SU-DHL-6 (cell line): ENCODE measurements at regions not wholly inside any gene's neighbourhood (a gene's known extent, or its start where the extent isn't known, plus 50 kb on each side); places are given as distances from the start of the nearest gene placed in this dataset.

Experiments used
- H2AFZ ChIP-seq: fragments of 200-600 bp; sonication (generic); 2 replicates; pipeline ENCODE4 v1.6.1; 2014; ENCODE audit warnings: low read depth, mild to moderate bottlenecking, moderate library complexity, mixed read lengths, antibody characterized with exemption, low read length; ENCODE audit not compliant: severe bottlenecking
- H3F3A ChIP-seq: fragments of 200-600 bp; shearing (Covaris generic); 2 replicates; pipeline ENCODE4 v1.6.0; 2016; ENCODE audit warnings: antibody characterized with exemption, mild to moderate bottlenecking; ENCODE audit not compliant: insufficient read depth
- H3K27ac ChIP-seq: fragments of 200-600 bp; sonication (generic); 2 replicates; pipeline ENCODE4 v1.5.1; 2016; ENCODE audit warnings: low read depth, mild to moderate bottlenecking, low read length, moderate library complexity, mixed read lengths
- H3K27me3 ChIP-seq: fragments of 200-600 bp; sonication (generic), shearing (Covaris generic); 2 replicates; pipeline ENCODE4 v1.6.0; 2014; ENCODE audit warnings: mild to moderate bottlenecking, low read length
- H3K36me3 ChIP-seq: fragments of 200-600 bp; sonication (generic); 2 replicates; pipeline ENCODE4 v1.6.1; 2014; ENCODE audit warnings: mild to moderate bottlenecking, low read length, mixed read lengths
- H3K4me2 ChIP-seq: fragments of 300-600, 200-600 bp; shearing (Covaris generic), sonication (generic); 2 replicates; pipeline ENCODE4 v1.6.0; 2014; ENCODE audit warnings: low read length, low read depth, mild to moderate bottlenecking; ENCODE audit not compliant: poor library complexity, severe bottlenecking
- H3K4me3 ChIP-seq: fragments of 200-600 bp; sonication (generic); 2 replicates; pipeline ENCODE4 v1.5.1; 2014; ENCODE audit warnings: antibody characterized with exemption, low read length, mild to moderate bottlenecking, mixed read lengths; ENCODE audit not compliant: insufficient read depth, poor library complexity, severe bottlenecking
- H3K79me2 ChIP-seq: fragments of 200-600 bp; sonication (generic); 2 replicates; pipeline ENCODE4 v1.6.1; 2014; ENCODE audit warnings: mild to moderate bottlenecking, low read length, moderate library complexity; ENCODE audit not compliant: insufficient read depth
- H3K9ac ChIP-seq: fragments of 200-600 bp; sonication (generic); 2 replicates; pipeline ENCODE4 v1.7.0; 2014; ENCODE audit warnings: mild to moderate bottlenecking, low read length
- H3K9me2 ChIP-seq: fragments of 200-600 bp; sonication (generic); replicated peaks from 2 replicates; pipeline ENCODE4 v1.6.1; 2014; ENCODE audit warnings: low read length; ENCODE audit not compliant: insufficient read depth
- H3K9me3 ChIP-seq: fragments of 200-600 bp; sonication (generic); 2 replicates; pipeline ENCODE4 v1.6.1; 2014; ENCODE audit warnings: low read length, mixed read lengths; ENCODE audit not compliant: insufficient read depth
- H4K20me1 ChIP-seq: fragments of 200-600 bp; sonication (generic); 2 replicates; pipeline ENCODE4 v1.6.1; 2014; ENCODE audit warnings: low read depth, mild to moderate bottlenecking, antibody characterized with exemption, low read length, moderate library complexity, mixed read lengths
- CTCF ChIP-seq: fragments of 200-600 bp; sonication (generic); IDR thresholded peaks from one replicate; pipeline ENCODE4 v1.5.1; 2017; ENCODE audit warnings: antibody characterized with exemption, mild to moderate bottlenecking, low read length, moderate library complexity; ENCODE audit not compliant: insufficient read depth, poor library complexity, severe bottlenecking
- EZH2phosphoT487 ChIP-seq: fragments of 200-600 bp; sonication (generic), shearing (Covaris generic); conservative IDR thresholded peaks from 2 replicates; pipeline ENCODE4 v1.6.1; 2018; ENCODE audit warnings: mild to moderate bottlenecking, antibody characterized with exemption, low read length, moderate library complexity, mixed read lengths

- Histone ChIP-seq H3K9me2 (no peaks in the 10 kb centered on the region), H3K27ac (no peak overlapping the region), H3K79me2 (no peaks in the 10 kb centered on the region), H3K4me2 (no peak overlapping the region), H3K36me3 (no peaks in the 10 kb centered on the region), H4K20me1 (no peaks in the 10 kb centered on the region), H3K9ac (no peak overlapping the region), H2AFZ (no peak overlapping the region), H3K27me3 (no peaks in the 10 kb centered on the region), H3K4me3 (no peak overlapping the region), H3K9me3 (0 out of 2 replicates have a peak, but pooled peaks cover 6% of the 10 kb centered on the region), H3F3A (no peaks in the 10 kb centered on the region)
- TF ChIP-seq CTCF, result no peak
- TF ChIP-seq EZH2phosphoT487, result no peak
Observed at GRCh38 chr3:25166016-25166415, 262.0 kb upstream of the RARB start.

- H3K27me3 ChIP-seq, result no peaks in the 10 kb centered on the region
- no peaks in the 10 kb centered on the region for H3K79me2 ChIP-seq
- no peaks in the 10 kb centered on the region for H3K9me2 ChIP-seq
- H3K36me3 ChIP-seq, result no peaks in the 10 kb centered on the region
- H3K9me3 ChIP-seq, result 0 out of 2 replicates have a peak, but pooled peaks cover 6% of the 10 kb centered on the region
- no peaks in the 10 kb centered on the region for H3F3A ChIP-seq
- H3K27ac ChIP-seq, result no peak overlapping the region
- no peak overlapping the region for H3K4me3 ChIP-seq
- H3K4me2 ChIP-seq, result no peak overlapping the region
- TF ChIP-seq CTCF (no peak), EZH2phosphoT487 (no peak)
- no peaks in the 10 kb centered on the region for H4K20me1 ChIP-seq
- H2AFZ ChIP-seq, result no peak overlapping the region
- no peak overlapping the region for H3K9ac ChIP-seq
Observed at GRCh38 chr3:25169151-25169550, 258.9 kb upstream of the RARB start.

GRCh38 chr3:25170021-25170420 is 258.0 kb upstream of the RARB start:
- no peak overlapping the region for H3K27ac ChIP-seq
- no peaks in the 10 kb centered on the region for H3F3A ChIP-seq
- H3K79me2 ChIP-seq, result no peaks in the 10 kb centered on the region
- no peak overlapping the region for H3K4me2 ChIP-seq
- TF ChIP-seq EZH2phosphoT487 (no peak), CTCF (no peak)
- H3K27me3 ChIP-seq, result no peaks in the 10 kb centered on the region
- 0 out of 2 replicates have a peak, but pooled peaks cover 6% of the 10 kb centered on the region for H3K9me3 ChIP-seq
- no peaks in the 10 kb centered on the region for H3K9me2 ChIP-seq
- no peak overlapping the region for H3K9ac ChIP-seq
- H4K20me1 ChIP-seq, result no peaks in the 10 kb centered on the region
- H2AFZ ChIP-seq, result no peak overlapping the region
- no peaks in the 10 kb centered on the region for H3K36me3 ChIP-seq
- no peak overlapping the region for H3K4me3 ChIP-seq
